ENCODE measurements at regions not wholly inside any gene's neighbourhood (a gene's known extent, or its start where the extent isn't known, plus 50 kb on each side); places are given as distances from the start of the nearest gene placed in this dataset.

DNA sequence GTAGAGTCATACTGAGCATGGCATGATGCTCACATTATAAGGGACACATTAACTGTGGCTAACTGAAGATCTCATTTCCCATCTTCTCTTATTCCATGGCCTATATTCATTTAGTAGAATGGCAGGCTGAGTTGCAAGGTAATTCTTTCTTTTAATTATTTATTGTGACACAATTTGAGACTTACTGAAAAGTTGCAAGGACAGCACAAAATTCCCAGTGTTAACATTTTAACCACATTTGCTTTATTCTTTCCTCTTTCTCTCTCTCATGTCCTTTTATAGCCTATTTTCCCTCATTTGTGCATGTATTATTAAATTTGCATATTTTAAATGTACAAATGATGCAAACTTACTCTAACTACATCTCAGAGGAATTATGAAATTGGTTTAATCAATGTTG, 366.1 kb upstream of the RPS23 start:
- TF ChIP-seq EZH2 (IDR thresholded peaks at IDR 0.05; ENCODE audit: borderline replicate concordance, low read depth, low read length, poor library complexity, severe bottlenecking), result no peak
- TF ChIP-seq, protein P1, sequence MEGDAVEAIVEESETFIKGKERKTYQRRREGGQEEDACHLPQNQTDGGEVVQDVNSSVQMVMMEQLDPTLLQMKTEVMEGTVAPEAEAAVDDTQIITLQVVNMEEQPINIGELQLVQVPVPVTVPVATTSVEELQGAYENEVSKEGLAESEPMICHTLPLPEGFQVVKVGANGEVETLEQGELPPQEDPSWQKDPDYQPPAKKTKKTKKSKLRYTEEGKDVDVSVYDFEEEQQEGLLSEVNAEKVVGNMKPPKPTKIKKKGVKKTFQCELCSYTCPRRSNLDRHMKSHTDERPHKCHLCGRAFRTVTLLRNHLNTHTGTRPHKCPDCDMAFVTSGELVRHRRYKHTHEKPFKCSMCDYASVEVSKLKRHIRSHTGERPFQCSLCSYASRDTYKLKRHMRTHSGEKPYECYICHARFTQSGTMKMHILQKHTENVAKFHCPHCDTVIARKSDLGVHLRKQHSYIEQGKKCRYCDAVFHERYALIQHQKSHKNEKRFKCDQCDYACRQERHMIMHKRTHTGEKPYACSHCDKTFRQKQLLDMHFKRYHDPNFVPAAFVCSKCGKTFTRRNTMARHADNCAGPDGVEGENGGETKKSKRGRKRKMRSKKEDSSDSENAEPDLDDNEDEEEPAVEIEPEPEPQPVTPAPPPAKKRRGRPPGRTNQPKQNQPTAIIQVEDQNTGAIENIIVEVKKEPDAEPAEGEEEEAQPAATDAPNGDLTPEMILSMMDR (conservative IDR thresholded peaks at IDR 0.05; ENCODE audit: low read depth, low read length), result no peak

All from A673 (cell line).